Panc1 (cell line): ENCODE measurements at regions not wholly inside any gene's neighbourhood (a gene's known extent, or its start where the extent isn't known, plus 50 kb on each side); places are given as distances from the start of the nearest gene placed in this dataset.

ENCODE experiments used
- ATAC-seq: fragments of 200-7000 bp; cut with Tn5 transposase; 2 replicates; pipeline ENCODE4 v1.9.1; 2020; ENCODE audit warnings: mild to moderate bottlenecking, moderate library complexity
- BruUV-seq: library from RNA; stranded (reverse); fragments of 400-500 nt; replicated peaks from 2 replicates; lab custom pipeline; 2021; lab: Mats Ljungman, UMichigan
- CTCF ChIA-PET: fragments of 300-600 bp; sonication (Branson Sonifier 250); formaldehyde crosslinking; loops from one replicate; lab custom pipeline; 2022; ENCODE audit warnings: antibody characterized with exemption; lab: Charles Lee
- POLR2A ChIA-PET: fragments of 300-600 bp; sonication (Branson Sonifier 250); formaldehyde crosslinking; loops from one replicate; lab custom pipeline; 2022; ENCODE audit warnings: antibody characterized with exemption; lab: Charles Lee
- DNase-seq: peaks from one replicate; pipeline ENCODE4 v3.0.0-alpha.2; 2010; ENCODE audit warnings: low read depth, low spot score
- H3K27ac ChIP-seq: 2 replicates; pipeline ENCODE4 v1.5.1; 2011; ENCODE audit warnings: mild to moderate bottlenecking, low read length, inconsistent platforms
- H3K27me3 ChIP-seq: fragments of 200-500 bp; sonication (Bioruptor generic); 2 replicates; pipeline ENCODE4 v1.6.0; 2014; ENCODE audit warnings: low read length, inconsistent platforms; ENCODE audit not compliant: control insufficient read depth, insufficient read depth
- H3K36me3 ChIP-seq: fragments of 200-500 bp; sonication (Bioruptor generic); 2 replicates; pipeline ENCODE4 v1.5.1; 2014; ENCODE audit warnings: inconsistent platforms, mild to moderate bottlenecking, low read length, moderate library complexity; ENCODE audit not compliant: control insufficient read depth, insufficient read depth
- H3K4me1 ChIP-seq: 2 replicates; pipeline ENCODE4 v1.5.1; 2011; ENCODE audit warnings: inconsistent platforms, mild to moderate bottlenecking, low read length, moderate library complexity; ENCODE audit not compliant: control insufficient read depth, insufficient read depth
- H3K4me3 ChIP-seq, 2 experiments: 2 replicates each; pipeline ENCODE4 v1.5.1; 2011 to 2012; ENCODE audit warnings: low read depth in 2 of 2, low read length in 2 of 2, mild to moderate bottlenecking in 2 of 2, inconsistent platforms in 1 of 2, moderate library complexity in 1 of 2
- H3K9me3 ChIP-seq: fragments of 200-500 bp; sonication (Bioruptor generic); 2 replicates; pipeline ENCODE4 v1.5.1; 2014; ENCODE audit warnings: low read depth, mild to moderate bottlenecking, inconsistent platforms, low read length, moderate library complexity; ENCODE audit not compliant: control insufficient read depth, insufficient read depth
- POLR2AphosphoS5 ChIP-seq: IDR thresholded peaks from 2 replicates; pipeline ENCODE4 v1.6.1; 2012; ENCODE audit warnings: mild to moderate bottlenecking, low read depth, low read length, moderate library complexity
- SIN3A ChIP-seq: IDR thresholded peaks from 2 replicates; pipeline ENCODE4 v1.6.1; 2012; ENCODE audit warnings: low read depth, mild to moderate bottlenecking, low read length, moderate library complexity, borderline replicate concordance; ENCODE audit not compliant: insufficient read depth
- TCF7L2 ChIP-seq: IDR thresholded peaks from 2 replicates; pipeline ENCODE4 v1.6.1; 2011; ENCODE audit warnings: mild to moderate bottlenecking, low read depth, low read length, inconsistent platforms
- in situ Hi-C: cut with HindIII; loops from 2 replicates; pipeline ENCODE4 v1.10.0; 2016; ENCODE audit warnings: low sequenced_read_pairs, low pct_unique_long_range_greater_than_20kb
- intact Hi-C: fragments of 100-400 bp; cut with micrococcal nuclease; formaldehyde crosslinking; loops from one replicate; pipeline ENCODE4 v1.10.0; 2022; ENCODE audit not compliant: unreplicated experiment
- TF ChIP-seq, protein P1 (sequence below), 2 experiments: IDR thresholded peaks; 2 replicates each; pipeline ENCODE4 v1.6.1; 2011 to 2012; ENCODE audit warnings: low read depth in 2 of 2, control low read depth in 1 of 2, low read length in 1 of 2, mild to moderate bottlenecking in 1 of 2, moderate library complexity in 1 of 2; ENCODE audit not compliant: insufficient read depth in 1 of 2
- TF ChIP-seq, protein P2 (sequence below): fragments of 450-650 bp; IDR thresholded peaks from 2 replicates; pipeline ENCODE4 v1.5.1; 2017; ENCODE audit warnings: mild to moderate bottlenecking

DNA sequence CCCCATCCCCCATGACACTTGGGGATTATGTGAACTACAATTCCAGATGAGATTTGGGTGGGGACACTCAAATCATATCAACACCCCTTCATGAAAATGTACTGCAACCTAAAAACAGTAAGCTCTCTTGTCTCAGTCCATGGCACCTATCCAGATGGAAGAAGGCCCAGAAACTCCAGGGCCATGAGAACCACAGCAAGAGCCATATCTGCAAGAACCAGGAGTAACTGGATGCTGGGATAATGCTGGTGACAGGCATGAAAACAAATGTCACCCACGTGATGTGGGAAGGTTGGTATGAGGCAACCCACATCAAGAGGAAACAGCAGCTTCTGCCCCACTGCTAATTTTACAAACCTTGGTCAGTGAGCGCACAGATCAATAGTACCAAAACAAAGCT, 400.1 kb upstream of the ERCC4 start:
- H3K4me1 ChIP-seq, result no peaks in the 10 kb centered on the region
- ChIA-PET POLR2A (no interaction called here), CTCF (no interaction called here)
- in situ Hi-C loops (no loop called here), intact Hi-C loops (no loop called here)
- H3K27me3 ChIP-seq, result no peaks in the 10 kb centered on the region
- no peak overlapping the region for H3K4me3 ChIP-seq
- H3K36me3 ChIP-seq, result no peaks in the 10 kb centered on the region
- no TSS peak for BruUV-seq
- H3K27ac ChIP-seq, result no peak overlapping the region
- ATAC-seq (no peak), DNase-seq (no peak)
- no peaks in the 10 kb centered on the region for H3K9me3 ChIP-seq
- TF ChIP-seq POLR2AphosphoS5 (no peak), TCF7L2 (no peak), SIN3A (no peak)
- TF ChIP-seq, protein P1, sequence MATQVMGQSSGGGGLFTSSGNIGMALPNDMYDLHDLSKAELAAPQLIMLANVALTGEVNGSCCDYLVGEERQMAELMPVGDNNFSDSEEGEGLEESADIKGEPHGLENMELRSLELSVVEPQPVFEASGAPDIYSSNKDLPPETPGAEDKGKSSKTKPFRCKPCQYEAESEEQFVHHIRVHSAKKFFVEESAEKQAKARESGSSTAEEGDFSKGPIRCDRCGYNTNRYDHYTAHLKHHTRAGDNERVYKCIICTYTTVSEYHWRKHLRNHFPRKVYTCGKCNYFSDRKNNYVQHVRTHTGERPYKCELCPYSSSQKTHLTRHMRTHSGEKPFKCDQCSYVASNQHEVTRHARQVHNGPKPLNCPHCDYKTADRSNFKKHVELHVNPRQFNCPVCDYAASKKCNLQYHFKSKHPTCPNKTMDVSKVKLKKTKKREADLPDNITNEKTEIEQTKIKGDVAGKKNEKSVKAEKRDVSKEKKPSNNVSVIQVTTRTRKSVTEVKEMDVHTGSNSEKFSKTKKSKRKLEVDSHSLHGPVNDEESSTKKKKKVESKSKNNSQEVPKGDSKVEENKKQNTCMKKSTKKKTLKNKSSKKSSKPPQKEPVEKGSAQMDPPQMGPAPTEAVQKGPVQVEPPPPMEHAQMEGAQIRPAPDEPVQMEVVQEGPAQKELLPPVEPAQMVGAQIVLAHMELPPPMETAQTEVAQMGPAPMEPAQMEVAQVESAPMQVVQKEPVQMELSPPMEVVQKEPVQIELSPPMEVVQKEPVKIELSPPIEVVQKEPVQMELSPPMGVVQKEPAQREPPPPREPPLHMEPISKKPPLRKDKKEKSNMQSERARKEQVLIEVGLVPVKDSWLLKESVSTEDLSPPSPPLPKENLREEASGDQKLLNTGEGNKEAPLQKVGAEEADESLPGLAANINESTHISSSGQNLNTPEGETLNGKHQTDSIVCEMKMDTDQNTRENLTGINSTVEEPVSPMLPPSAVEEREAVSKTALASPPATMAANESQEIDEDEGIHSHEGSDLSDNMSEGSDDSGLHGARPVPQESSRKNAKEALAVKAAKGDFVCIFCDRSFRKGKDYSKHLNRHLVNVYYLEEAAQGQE (IDR thresholded peaks at IDR 0.05; ENCODE audit: insufficient read depth in 1 of 2, low read depth in 2 of 2, low read length in 1 of 2), result no peak

DNA sequence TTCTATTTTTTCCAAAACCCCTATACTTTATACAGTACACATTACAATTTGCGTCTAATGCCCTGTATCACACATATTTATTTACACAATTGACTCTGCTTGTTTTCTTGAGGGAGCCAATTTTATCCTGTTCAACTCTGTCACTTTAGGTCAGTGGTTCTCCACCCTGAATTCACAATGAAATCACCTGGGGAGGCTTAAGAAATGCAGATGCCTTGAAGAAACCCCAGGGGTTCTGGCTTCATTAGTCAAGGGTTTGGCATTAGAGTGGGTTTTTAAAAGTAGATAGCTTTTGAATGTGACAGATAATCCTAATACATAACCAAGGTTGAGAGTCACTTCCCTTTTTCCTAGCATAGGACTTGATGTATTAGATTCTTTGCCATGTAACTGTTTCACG, 398.6 kb upstream of the ERCC4 start:
- ChIA-PET CTCF (no interaction called here), POLR2A (no interaction called here)
- TF ChIP-seq SIN3A (no peak), TCF7L2 (no peak), POLR2AphosphoS5 (no peak)
- TF ChIP-seq, protein P2, sequence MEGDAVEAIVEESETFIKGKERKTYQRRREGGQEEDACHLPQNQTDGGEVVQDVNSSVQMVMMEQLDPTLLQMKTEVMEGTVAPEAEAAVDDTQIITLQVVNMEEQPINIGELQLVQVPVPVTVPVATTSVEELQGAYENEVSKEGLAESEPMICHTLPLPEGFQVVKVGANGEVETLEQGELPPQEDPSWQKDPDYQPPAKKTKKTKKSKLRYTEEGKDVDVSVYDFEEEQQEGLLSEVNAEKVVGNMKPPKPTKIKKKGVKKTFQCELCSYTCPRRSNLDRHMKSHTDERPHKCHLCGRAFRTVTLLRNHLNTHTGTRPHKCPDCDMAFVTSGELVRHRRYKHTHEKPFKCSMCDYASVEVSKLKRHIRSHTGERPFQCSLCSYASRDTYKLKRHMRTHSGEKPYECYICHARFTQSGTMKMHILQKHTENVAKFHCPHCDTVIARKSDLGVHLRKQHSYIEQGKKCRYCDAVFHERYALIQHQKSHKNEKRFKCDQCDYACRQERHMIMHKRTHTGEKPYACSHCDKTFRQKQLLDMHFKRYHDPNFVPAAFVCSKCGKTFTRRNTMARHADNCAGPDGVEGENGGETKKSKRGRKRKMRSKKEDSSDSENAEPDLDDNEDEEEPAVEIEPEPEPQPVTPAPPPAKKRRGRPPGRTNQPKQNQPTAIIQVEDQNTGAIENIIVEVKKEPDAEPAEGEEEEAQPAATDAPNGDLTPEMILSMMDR, result no peak
- TF ChIP-seq, protein P1 (IDR thresholded peaks at IDR 0.05; ENCODE audit: insufficient read depth in 1 of 2, low read depth in 2 of 2, low read length in 1 of 2), result no peak
- intact Hi-C loops (no loop called here), in situ Hi-C loops (no loop called here)
- Histone ChIP-seq H3K27me3 (no peaks in the 10 kb centered on the region), H3K4me1 (no peaks in the 10 kb centered on the region), H3K27ac (no peak overlapping the region), H3K36me3 (no peaks in the 10 kb centered on the region), H3K9me3 (no peaks in the 10 kb centered on the region), H3K4me3 (no peak overlapping the region)
- no peak for DNase-seq
- ATAC-seq, result no peak
- BruUV-seq, result no TSS peak
